ENCODE measurements at regions not wholly inside any gene's neighbourhood (a gene's known extent, or its start where the extent isn't known, plus 50 kb on each side); places are given as distances from the start of the nearest gene placed in this dataset.

GRCh38 chr3:117417411-117417810 lies 707.8 kb downstream of the TUSC7 start:
- H3K9me3 ChIP-seq, result no peaks in the 10 kb centered on the region
- no peaks in the 10 kb centered on the region for H3K27me3 ChIP-seq

GRCh38 chr3:117427081-117427480 lies 717.5 kb downstream of the TUSC7 start:
- no peak for DNase-seq
- Histone ChIP-seq H3K27me3 (no peaks in the 10 kb centered on the region), H3K27ac (no peak overlapping the region), H3K36me3 (no peaks in the 10 kb centered on the region), H3K4me3 (no peak overlapping the region), H3K9me3 (no peaks in the 10 kb centered on the region), H3K4me1 (no peaks in the 10 kb centered on the region)
- TF ChIP-seq POLR2A (IDR thresholded peaks at IDR 0.05) (no peak), CTCF (IDR thresholded peaks at IDR 0.05) (no peak)

More at GRCh38 chr3:117417411-117417810, 707.8 kb downstream of the TUSC7 start:
- no peak for TF ChIP-seq POLR2A (IDR thresholded peaks at IDR 0.05)
- no peak for TF ChIP-seq CTCF (IDR thresholded peaks at IDR 0.05)
- DNase-seq, result no peak
- Histone ChIP-seq H3K36me3 (no peaks in the 10 kb centered on the region), H3K27ac (no peak overlapping the region), H3K4me3 (no peak overlapping the region), H3K4me1 (no peaks in the 10 kb centered on the region)

- TF ChIP-seq CTCF (IDR thresholded peaks at IDR 0.05) (no peak), POLR2A (IDR thresholded peaks at IDR 0.05) (no peak)
- Histone ChIP-seq H3K9me3 (no peaks in the 10 kb centered on the region), H3K36me3 (no peaks in the 10 kb centered on the region), H3K4me1 (no peaks in the 10 kb centered on the region), H3K27me3 (no peaks in the 10 kb centered on the region), H3K27ac (no peak overlapping the region), H3K4me3 (no peak overlapping the region)
- no peak for DNase-seq
Measured at GRCh38 chr3:117433427-117433826, 723.8 kb downstream of the TUSC7 start.

GRCh38 chr3:117434661-117435412 lies 725.3 kb downstream of the TUSC7 start:
- H3K27ac ChIP-seq, result no peak overlapping the region

GRCh38 chr3:117435506-117435905 lies 725.9 kb downstream of the TUSC7 start:
- Histone ChIP-seq H3K36me3 (no peaks in the 10 kb centered on the region), H3K9me3 (no peaks in the 10 kb centered on the region), H3K27me3 (no peaks in the 10 kb centered on the region), H3K4me1 (no peaks in the 10 kb centered on the region), H3K27ac (no peak overlapping the region), H3K4me3 (no peak overlapping the region)
- no peak for DNase-seq
- no peak for TF ChIP-seq CTCF (IDR thresholded peaks at IDR 0.05)
- TF ChIP-seq POLR2A (IDR thresholded peaks at IDR 0.05), result no peak

More at GRCh38 chr3:117434661-117435412, 725.3 kb downstream of the TUSC7 start:
- Histone ChIP-seq H3K9me3 (no peaks in the 10 kb centered on the region), H3K36me3 (no peaks in the 10 kb centered on the region), H3K27me3 (no peaks in the 10 kb centered on the region), H3K4me3 (no peak overlapping the region), H3K4me1 (no peaks in the 10 kb centered on the region)
- TF ChIP-seq CTCF (IDR thresholded peaks at IDR 0.05) (no peak), POLR2A (IDR thresholded peaks at IDR 0.05) (no peak)
- no peak for DNase-seq

Measured in Peyer's patch (tissue), 4 donors.